Fibroblast of villous mesenchyme (primary cell): ENCODE measurements at regions not wholly inside any gene's neighbourhood (a gene's known extent, or its start where the extent isn't known, plus 50 kb on each side); places are given as distances from the start of the nearest gene placed in this dataset.
"Not testable (repeated sequence)": the region's sequence is repeated elsewhere in the genome, so short reads cannot be mapped to it uniquely, and the experiment has no call there.

ENCODE experiments used
- DNase-seq: peaks from one replicate; pipeline ENCODE4 v3.0.0-alpha.2; 2010; ENCODE audit warnings: low read depth
- H3K4me3 ChIP-seq: 2 replicates; pipeline ENCODE4 v1.5.1; 2011; ENCODE audit warnings: low read depth, mild to moderate bottlenecking, low read length
- CTCF ChIP-seq: IDR thresholded peaks from 2 replicates; pipeline ENCODE4 v1.5.1; 2012; ENCODE audit warnings: low read depth, mild to moderate bottlenecking, low read length; ENCODE audit not compliant: insufficient read depth

DNA sequence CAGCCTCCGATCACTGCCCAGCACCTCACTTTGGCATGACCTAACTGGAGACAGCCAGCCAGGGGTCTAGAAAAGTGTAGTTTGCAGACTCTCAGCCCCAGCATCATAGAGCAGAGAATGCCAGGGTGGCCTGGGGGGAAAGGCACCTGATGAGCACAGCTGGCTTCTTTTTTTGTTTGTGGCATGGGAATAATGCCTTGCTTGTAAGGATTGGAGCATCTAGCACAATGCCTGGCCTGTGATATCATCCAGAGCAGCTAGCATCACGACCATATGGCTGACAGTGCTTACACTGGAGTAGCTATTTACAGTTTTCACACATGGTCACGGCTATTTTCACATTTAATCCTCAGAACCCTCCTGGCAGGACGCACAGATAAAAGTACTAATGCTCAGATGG is 594.8 kb upstream of the B3GAT1 start:
- no peak for TF ChIP-seq CTCF
- DNase-seq, result no peak
- H3K4me3 ChIP-seq, result no peak overlapping the region

DNA sequence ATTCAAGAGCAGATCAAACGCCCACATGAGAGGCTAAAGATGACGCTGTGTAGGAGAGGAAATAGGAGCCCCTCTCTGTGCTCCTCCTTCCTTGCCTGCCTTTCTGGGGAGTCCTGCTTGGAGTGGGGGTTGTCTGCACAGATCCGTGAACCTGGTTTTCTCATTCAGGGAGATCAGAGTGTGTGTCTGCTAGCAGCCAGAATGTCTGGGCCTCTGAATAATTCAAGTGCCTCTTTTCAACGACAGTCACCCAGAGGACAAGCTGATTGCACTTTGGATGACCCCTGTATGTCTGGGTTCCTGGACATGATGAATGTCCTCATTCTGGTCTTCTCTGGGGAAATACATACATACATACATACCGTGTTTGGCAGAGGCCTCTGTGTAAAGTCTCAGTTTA is 592.5 kb upstream of the B3GAT1 start:
- no peak for TF ChIP-seq CTCF
- H3K4me3 ChIP-seq, result no peak overlapping the region
- DNase-seq, result no peak

DNA sequence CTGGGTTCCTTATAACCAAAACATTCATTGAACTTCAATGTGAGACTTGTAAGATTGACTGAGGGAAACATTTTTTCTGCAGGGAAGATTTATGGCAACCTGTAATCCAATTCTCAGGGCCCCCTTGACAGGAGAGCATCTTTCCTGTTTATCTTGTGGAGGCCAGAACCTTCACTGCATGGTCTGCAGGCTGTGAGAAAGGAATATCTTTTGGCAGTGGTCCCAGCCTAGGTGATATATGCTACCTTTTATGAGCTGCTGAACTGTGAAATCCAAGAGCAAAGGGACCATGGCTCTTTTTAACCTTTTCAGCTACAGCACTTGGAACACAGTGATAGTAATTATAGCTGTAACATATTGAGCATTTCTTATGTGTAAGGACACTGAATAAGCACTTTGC is 590.2 kb upstream of the B3GAT1 start:
- TF ChIP-seq CTCF, result no peak
- no peak overlapping the region for H3K4me3 ChIP-seq
- DNase-seq, result no peak

DNA sequence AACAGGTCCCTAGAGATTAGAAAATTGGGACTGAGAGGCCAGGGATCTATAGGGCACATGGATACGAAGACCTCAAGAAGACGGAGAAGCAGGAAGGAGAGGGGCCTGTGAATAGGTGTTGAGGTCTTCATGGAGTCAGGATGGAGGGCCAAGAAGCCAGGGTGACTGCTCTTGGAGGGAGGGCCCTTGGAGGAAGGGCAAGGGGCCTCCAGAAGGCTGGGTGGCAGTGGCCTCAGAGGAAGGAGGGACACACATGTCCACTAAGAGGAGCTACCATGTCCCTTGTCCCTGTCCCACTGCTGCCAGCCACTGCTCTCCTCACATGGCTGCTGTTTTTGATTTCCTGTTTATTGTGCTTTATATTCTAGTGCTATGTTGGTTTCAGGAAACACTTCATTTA is 589.5 kb upstream of the B3GAT1 start:
- no peak overlapping the region for H3K4me3 ChIP-seq
- DNase-seq, result no peak
- no peak for TF ChIP-seq CTCF

DNA sequence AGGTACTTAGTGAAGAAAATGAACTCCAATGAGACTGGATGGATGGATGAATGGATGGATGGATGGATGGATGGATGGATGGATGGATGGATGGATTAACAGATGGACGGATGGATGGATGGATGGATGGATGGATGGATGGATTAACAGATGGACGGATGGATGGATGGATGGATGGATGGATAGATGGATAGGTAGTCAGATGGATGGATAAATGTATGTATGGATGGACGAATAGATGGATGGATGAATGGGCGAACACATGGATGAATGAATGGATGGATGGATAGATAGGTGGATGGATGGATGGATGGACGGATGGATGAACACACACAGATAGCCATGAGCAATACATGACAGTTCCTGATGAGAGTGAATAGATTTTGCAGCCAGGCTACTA is 589.0 kb upstream of the B3GAT1 start:
- not testable (repeated sequence) for DNase-seq, H3K4me3 ChIP-seq

DNA sequence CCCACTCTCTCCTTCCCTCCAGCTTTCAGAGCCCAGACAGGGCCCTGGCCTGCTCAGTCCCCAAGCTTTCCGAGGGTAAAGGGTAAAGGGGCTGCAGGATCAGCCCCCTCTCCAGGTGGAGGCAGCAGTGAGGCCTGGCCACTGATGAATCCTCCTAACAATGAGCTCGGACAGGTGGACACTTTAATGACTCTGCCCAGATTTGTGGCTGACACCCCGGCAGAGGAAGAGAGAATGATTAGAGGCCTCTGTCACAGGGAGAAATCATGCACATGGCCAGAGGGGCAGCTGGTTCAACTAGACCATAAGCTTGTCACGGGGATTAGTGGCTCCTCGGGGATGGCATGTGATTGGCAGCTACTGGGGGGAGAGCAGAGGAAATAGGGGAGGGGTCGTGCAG is 587.5 kb upstream of the B3GAT1 start:
- no peak overlapping the region for H3K4me3 ChIP-seq
- no peak for TF ChIP-seq CTCF
- DNase-seq, result no peak

GRCh38 chr11:134997652-134998320 is 585.7 kb upstream of the B3GAT1 start:
- H3K4me3 ChIP-seq, result no peak overlapping the region
- no peak for TF ChIP-seq CTCF
- no peak for DNase-seq
